ENCODE measurements at regions not wholly inside any gene's neighbourhood (a gene's known extent, or its start where the extent isn't known, plus 50 kb on each side); places are given as distances from the start of the nearest gene placed in this dataset.

DNA sequence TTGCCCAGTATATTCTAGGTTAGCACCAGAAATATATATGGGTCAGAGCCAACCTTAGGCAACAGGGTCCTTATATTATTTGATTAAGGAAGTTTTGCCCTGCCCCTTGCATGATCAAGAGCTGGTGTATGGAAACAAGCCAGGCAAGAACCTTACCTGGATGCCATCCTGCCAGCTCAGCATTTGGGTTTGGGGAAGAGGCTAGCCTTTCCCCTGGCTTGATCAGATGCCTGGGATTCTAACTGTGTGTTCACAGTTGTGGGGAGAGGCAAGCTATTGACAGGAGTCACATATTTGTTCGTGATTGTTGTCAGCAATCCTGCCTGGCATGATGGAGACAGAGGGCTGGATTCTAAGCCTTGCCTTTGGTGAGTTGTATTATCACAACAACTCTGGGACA is 260.0 kb upstream of the DACH1 start:
- DNase-seq (ENCODE audit: extremely low read depth in 1 of 2, low read depth in 1 of 2): no peak

- no peak for DNase-seq (ENCODE audit: extremely low read depth in 1 of 2, low read depth in 1 of 2)
Measured at GRCh38 chr13:72126424-72126823, 259.4 kb upstream of the DACH1 start.

DNA sequence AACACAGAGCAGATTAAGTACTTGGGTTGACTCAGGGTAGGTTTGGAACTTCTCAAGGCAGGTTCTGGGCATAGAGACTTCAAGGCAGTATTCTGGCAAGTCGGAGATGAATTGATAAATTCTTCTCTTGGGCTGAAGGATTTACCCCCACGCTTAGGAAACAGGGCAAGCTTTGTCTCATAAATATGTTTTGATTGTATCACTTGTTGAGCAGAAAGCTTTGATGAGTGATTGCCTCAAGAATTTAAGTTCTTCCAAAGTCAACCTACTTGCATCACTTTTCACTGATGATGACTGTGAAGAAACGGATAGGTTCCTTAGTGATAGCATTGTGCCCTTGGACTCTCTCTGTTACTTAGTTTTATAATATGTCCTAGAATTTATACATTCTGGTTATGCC is 258.6 kb upstream of the DACH1 start:
- no peak for DNase-seq (ENCODE audit: extremely low read depth in 1 of 2, low read depth in 1 of 2)

GRCh38 chr13:72122661-72123255 is 255.8 kb upstream of the DACH1 start:
- no peak for DNase-seq (ENCODE audit: extremely low read depth in 1 of 2, low read depth in 1 of 2)

GRCh38 chr13:72121466-72121865 is 254.5 kb upstream of the DACH1 start:
- no peak for DNase-seq (ENCODE audit: extremely low read depth in 1 of 2, low read depth in 1 of 2)

GRCh38 chr13:72120632-72121031 is 253.6 kb upstream of the DACH1 start:
- no peak for DNase-seq (ENCODE audit: extremely low read depth in 1 of 2, low read depth in 1 of 2)

GRCh38 chr13:72113931-72114330 is 246.9 kb upstream of the DACH1 start:
- no peak for DNase-seq (ENCODE audit: extremely low read depth in 1 of 2, low read depth in 1 of 2)

DNA sequence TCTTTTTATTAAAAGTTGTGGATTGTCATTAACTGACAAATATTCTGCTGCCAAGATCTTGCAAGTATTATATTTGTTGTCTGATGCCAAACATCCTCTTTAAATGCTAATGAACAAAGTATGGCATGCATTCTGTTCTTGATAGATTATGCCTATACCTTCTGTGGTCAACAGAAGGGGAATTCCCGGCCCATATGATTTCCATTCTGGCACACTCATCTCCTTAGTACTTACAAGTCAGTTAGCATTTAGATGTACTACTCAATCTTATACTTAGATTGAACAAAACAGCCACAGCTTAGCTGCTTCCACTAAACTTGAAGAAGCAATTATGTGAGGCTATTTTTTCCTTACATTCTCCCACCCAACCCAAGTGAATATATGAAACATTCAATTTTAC is 246.1 kb upstream of the DACH1 start:
- DNase-seq (ENCODE audit: extremely low read depth in 1 of 2, low read depth in 1 of 2): no peak

DNA sequence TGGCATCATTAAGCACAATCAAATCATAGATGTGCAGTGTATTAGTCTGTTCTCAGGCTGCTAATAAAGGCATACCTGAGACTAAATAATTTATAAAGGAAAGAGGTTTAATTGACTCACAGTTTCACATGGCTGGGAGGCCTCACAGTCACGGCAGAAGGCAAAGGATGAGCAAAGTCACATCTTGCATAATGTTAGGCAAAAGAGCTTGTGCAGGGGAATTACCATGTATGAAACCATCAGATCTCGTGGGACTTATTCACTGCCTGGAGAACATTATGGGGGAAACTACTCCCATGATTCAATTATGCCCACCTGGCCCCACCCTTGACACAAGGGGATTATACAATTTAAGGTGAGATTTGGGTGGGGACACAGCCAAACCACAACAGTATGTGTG is 245.2 kb upstream of the DACH1 start:
- DNase-seq (ENCODE audit: extremely low read depth in 1 of 2, low read depth in 1 of 2): no peak

- no peak for DNase-seq (ENCODE audit: extremely low read depth in 1 of 2, low read depth in 1 of 2)
Measured at GRCh38 chr13:72109863-72110262, 242.9 kb upstream of the DACH1 start.

- no peak for DNase-seq (ENCODE audit: extremely low read depth in 1 of 2, low read depth in 1 of 2)
Measured at GRCh38 chr13:72104656-72105180, 237.7 kb upstream of the DACH1 start.

DNA sequence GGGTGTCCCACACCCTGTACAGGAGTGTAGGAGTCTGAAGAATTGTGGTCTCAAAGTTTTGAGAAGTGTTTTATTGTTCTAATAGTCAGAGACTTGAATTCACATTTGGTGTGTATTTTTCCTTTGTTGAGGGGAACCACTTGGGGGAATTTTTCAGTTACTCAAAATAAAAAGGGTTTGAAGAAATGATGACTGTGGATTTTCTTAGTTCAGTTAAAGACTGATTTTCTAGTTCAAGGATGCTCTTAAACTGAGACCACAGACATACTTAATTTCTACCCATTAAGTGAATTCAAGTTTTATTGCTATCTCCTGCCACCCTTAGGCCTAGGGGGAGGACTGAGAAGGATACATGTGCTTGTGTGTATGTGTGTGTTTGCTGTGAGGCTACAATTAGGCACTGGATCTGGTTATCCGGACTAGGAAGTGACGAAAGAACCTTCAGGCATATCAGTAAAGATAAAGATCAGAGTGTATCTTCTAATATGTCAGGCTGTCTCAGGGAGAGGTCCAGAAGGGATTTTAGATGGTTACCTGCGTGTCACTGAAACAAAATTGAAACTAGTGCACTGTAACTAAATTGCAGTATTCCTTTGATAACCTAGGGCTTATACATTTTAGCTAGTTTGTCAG is 234.9 kb upstream of the DACH1 start:
- no peak for DNase-seq (ENCODE audit: extremely low read depth in 1 of 2, low read depth in 1 of 2)

GRCh38 chr13:72100339-72100738 is 233.3 kb upstream of the DACH1 start:
- no peak for DNase-seq (ENCODE audit: extremely low read depth in 1 of 2, low read depth in 1 of 2)

- no peak for DNase-seq (ENCODE audit: extremely low read depth in 1 of 2, low read depth in 1 of 2)
Measured at GRCh38 chr13:72097568-72097967, 230.6 kb upstream of the DACH1 start.

GRCh38 chr13:72093262-72093661 is 226.3 kb upstream of the DACH1 start:
- no peak for DNase-seq (ENCODE audit: extremely low read depth in 1 of 2, low read depth in 1 of 2)

DNA sequence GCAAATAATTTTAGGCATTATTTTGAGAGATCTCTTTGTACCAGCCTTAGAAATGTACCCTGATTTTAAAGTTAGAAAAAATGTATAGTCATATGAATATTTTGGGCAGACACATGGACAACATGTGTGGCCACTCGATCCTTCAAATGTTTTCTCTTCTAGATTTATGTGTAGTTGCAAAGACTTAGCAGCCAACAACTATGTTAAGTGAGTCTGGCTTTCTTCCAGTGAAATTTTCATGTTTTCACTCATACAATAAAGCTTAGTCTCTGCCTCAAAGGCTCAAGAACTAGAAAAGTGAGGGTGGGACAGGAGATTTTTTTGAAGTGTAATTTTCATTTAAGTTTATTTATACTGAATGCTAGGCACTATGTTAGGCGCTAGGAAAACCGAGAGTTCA is 207.7 kb upstream of the DACH1 start:
- no peak for DNase-seq (ENCODE audit: extremely low read depth in 1 of 2, low read depth in 1 of 2)

- no peak for DNase-seq (ENCODE audit: extremely low read depth in 1 of 2, low read depth in 1 of 2)
Measured at GRCh38 chr13:72072261-72072660, 205.3 kb upstream of the DACH1 start.

DNA sequence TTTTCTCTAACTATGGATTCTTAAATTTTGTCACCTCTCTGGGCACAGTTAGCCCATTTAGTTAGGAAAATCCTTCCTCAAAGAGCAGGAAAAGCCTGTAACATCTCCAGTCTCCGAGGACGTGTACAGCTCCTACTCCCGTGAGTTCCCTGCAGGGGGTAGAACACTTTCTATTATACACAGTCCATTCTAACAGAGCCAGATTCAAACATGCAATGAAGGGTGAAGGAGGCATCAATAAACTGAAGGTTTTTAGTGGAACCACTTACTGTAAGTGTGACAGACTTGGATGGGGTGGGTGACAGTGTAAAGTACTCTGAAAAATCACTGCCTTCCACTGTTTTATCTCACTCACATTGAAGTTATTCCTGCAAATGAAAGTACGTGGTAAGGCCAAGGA is 204.7 kb upstream of the DACH1 start:
- no peak for DNase-seq (ENCODE audit: extremely low read depth in 1 of 2, low read depth in 1 of 2)

GRCh38 chr13:72062566-72062965 is 195.6 kb upstream of the DACH1 start:
- DNase-seq (ENCODE audit: extremely low read depth in 1 of 2, low read depth in 1 of 2): no peak

DNA sequence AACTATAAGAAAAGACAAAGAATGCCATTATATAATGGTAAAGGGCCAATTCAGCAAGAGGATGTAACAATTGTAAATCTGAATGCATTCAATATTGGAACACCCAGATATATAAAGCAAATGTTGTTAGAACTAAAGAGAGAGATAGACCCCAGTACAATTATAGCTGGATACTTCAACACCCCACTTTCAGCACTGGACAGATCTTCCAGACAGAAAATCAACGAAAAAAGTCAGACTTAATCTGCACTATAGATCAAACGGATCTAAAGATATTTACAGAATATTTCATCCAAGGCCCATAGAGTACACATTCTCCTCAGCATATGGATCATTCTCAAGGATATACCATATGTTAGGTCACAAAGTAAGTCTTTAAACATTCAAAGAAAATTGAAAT is 194.6 kb upstream of the DACH1 start:
- no peak for DNase-seq (ENCODE audit: extremely low read depth in 1 of 2, low read depth in 1 of 2)

GRCh38 chr13:72050251-72050650 is 183.2 kb upstream of the DACH1 start:
- DNase-seq (ENCODE audit: extremely low read depth in 1 of 2, low read depth in 1 of 2): no peak

- DNase-seq (ENCODE audit: extremely low read depth in 1 of 2, low read depth in 1 of 2): no peak
Measured at GRCh38 chr13:72043366-72043765, 176.4 kb upstream of the DACH1 start.

DNA sequence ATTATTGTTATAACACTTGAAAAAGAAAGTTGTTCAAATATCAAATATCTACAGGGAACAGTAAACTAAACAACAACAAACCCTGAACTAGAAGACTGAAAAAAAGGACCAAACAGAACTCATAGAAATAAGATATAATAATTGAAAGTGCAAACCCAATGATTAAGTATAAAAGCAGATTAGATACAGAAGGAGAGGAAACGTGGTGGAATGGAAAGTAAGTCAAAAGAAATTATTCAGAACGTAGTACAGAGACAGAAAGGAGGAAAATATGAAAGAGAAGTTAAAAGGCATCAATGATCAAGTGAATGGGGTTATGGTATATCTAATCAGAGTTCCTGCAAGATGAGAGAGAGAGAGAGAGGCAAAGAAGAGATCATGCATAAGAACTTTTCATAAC is 174.2 kb upstream of the DACH1 start:
- no peak for DNase-seq (ENCODE audit: extremely low read depth in 1 of 2, low read depth in 1 of 2)
